SKM-1 treated with dmso at 0.1 percent for 144 hours (cell line): ENCODE measurements at regions not wholly inside any gene's neighbourhood (a gene's known extent, or its start where the extent isn't known, plus 50 kb on each side); places are given as distances from the start of the nearest gene placed in this dataset.

Experiments used
- DNase-seq: peaks from one replicate; lab custom pipeline; 2025; ENCODE audit not compliant: unreplicated experiment; lab: John Stamatoyannopoulos, UW

GRCh38 chr15:62532367-62532766 is 367.3 kb upstream of the C2CD4B start:
- no peak for DNase-seq

- no peak for DNase-seq
These were observed 368.6 kb upstream of the C2CD4B start for GRCh38 chr15:62533687-62534086.

GRCh38 chr15:62534996-62535395 is 369.9 kb upstream of the C2CD4B start:
- no peak for DNase-seq

- DNase-seq: no peak
These were observed 374.2 kb upstream of the C2CD4B start for GRCh38 chr15:62539236-62539635.

- DNase-seq: no peak
These were observed 376.2 kb upstream of the C2CD4B start for GRCh38 chr15:62541250-62541649.

- DNase-seq: no peak
These were observed 376.8 kb upstream of the C2CD4B start for GRCh38 chr15:62541846-62542245.

- no peak for DNase-seq
These were observed 379.4 kb upstream of the C2CD4B start for GRCh38 chr15:62544446-62544845.

- no peak for DNase-seq
These were observed 380.6 kb upstream of the C2CD4B start for GRCh38 chr15:62545467-62546227.

- DNase-seq: no peak
These were observed 381.5 kb upstream of the C2CD4B start for GRCh38 chr15:62546628-62547027.

GRCh38 chr15:62547584-62547983 is 382.5 kb upstream of the C2CD4B start:
- DNase-seq: no peak

- DNase-seq: no peak
These were observed 384.4 kb upstream of the C2CD4B start for GRCh38 chr15:62549345-62549970.

- no peak for DNase-seq
These were observed 385.0 kb upstream of the C2CD4B start for GRCh38 chr15:62550106-62550505.

- DNase-seq: no peak
These were observed 387.4 kb upstream of the C2CD4B start for GRCh38 chr15:62552444-62552843.

GRCh38 chr15:62553911-62554563 is 389.0 kb upstream of the C2CD4B start:
- no peak for DNase-seq

GRCh38 chr15:62558640-62559380 is 393.7 kb upstream of the C2CD4B start:
- DNase-seq: no peak

- no peak for DNase-seq
These were observed 394.3 kb upstream of the C2CD4B start for GRCh38 chr15:62559381-62559733.

GRCh38 chr15:62561059-62561519 is 396.0 kb upstream of the C2CD4B start:
- no peak for DNase-seq

GRCh38 chr15:62561571-62561970 is 396.5 kb upstream of the C2CD4B start:
- DNase-seq: no peak

GRCh38 chr15:62564886-62565633 is 400.0 kb upstream of the C2CD4B start:
- no peak for DNase-seq

GRCh38 chr15:62565634-62566026 is 400.5 kb upstream of the C2CD4B start:
- no peak for DNase-seq

- DNase-seq: no peak
These were observed 401.2 kb upstream of the C2CD4B start for GRCh38 chr15:62566248-62566647.
